ENCODE measurements at regions not wholly inside any gene's neighbourhood (a gene's known extent, or its start where the extent isn't known, plus 50 kb on each side); places are given as distances from the start of the nearest gene placed in this dataset.

DNA sequence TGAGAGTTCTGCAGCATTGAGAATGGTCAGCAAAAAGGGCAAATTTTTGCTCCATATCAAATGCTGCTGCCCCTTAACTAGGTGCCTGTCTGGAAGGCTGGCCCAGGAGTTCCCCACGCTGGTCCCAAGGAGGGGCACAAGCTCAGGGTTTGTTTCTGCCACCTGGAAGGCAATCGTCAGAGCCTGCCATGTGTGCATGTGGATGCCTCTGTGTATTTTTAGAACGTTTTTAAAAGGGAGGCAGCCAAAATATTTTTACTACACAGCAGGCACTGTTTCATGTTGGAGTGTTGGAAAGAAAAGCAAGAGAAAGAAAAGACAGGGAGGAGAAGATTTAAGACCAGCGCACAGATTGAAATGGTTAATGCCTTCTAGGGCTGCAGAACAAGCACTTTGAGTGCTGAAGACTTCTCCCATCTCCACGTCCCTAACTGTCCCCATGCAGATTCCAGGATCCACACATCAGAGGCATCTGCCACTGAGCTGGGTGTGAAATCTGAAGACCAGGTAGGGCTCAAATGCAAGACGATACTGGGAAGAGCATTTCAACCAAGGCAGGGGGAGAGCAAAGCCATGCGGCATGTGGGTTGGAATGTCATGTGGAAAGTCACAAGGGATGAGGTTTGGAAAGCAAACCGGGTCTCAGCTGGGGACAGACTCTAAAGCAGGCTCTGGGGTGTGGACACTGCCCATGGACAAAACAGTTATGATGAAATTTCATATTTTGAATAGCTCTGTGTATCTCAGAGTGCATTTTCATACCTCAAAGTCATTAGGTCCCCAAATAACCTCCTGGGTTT, 557.2 kb downstream of the BCL11B start:
- no peaks in the 10 kb centered on the region for H3K4me1 ChIP-seq (ENCODE audit: control insufficient read depth in 2 of 2, insufficient read depth in 2 of 2, low read length in 2 of 2)
- H3K9me3 ChIP-seq (ENCODE audit: control insufficient read depth in 2 of 2, low read length in 2 of 2): no peaks in the 10 kb centered on the region
- no peak overlapping the region for H3K4me3 ChIP-seq (ENCODE audit: low read length in 2 of 2)
- H3K9ac ChIP-seq (ENCODE audit: low read depth in 1 of 2, low read length in 2 of 2): no peak overlapping the region
- H3K36me3 ChIP-seq (ENCODE audit: control insufficient read depth in 2 of 2, insufficient read depth in 2 of 2, low read length in 2 of 2): no peaks in the 10 kb centered on the region
- H3K27ac ChIP-seq (ENCODE audit: low read depth in 2 of 2, low read length in 2 of 2): no peak overlapping the region
- H3K27me3 ChIP-seq (ENCODE audit: control insufficient read depth in 2 of 2, insufficient read depth in 2 of 2, low read length in 2 of 2): no peaks in the 10 kb centered on the region

DNA sequence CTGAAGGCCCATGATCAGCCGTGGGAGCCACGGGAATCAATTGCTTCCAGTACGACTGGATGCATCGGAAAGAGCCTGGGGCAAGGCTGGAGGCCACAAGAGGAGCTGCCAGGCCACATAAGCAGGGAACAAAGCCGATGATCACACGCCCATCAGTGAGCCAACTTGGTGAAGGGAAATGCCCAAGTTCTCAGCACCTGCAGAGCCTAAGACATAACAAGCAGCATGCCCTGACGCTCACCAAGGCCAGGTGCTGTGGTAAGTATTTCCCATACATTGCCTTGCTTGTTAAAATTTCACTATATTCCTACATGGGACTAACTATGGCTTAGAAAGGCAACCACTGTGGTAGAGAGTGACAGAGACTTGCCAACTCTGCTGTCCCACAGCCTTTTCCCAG, 555.9 kb downstream of the BCL11B start:
- Histone ChIP-seq H3K4me3 (ENCODE audit: low read length in 2 of 2) (no peak overlapping the region), H3K9me3 (ENCODE audit: control insufficient read depth in 2 of 2, low read length in 2 of 2) (no peaks in the 10 kb centered on the region), H3K9ac (ENCODE audit: low read depth in 1 of 2, low read length in 2 of 2) (no peak overlapping the region), H3K27me3 (ENCODE audit: control insufficient read depth in 2 of 2, insufficient read depth in 2 of 2, low read length in 2 of 2) (no peaks in the 10 kb centered on the region), H3K4me1 (ENCODE audit: control insufficient read depth in 2 of 2, insufficient read depth in 2 of 2, low read length in 2 of 2) (no peaks in the 10 kb centered on the region), H3K27ac (ENCODE audit: low read depth in 2 of 2, low read length in 2 of 2) (no peak overlapping the region), H3K36me3 (ENCODE audit: control insufficient read depth in 2 of 2, insufficient read depth in 2 of 2, low read length in 2 of 2) (no peaks in the 10 kb centered on the region)

- Histone ChIP-seq H3K27me3 (ENCODE audit: control insufficient read depth in 2 of 2, insufficient read depth in 2 of 2, low read length in 2 of 2) (no peaks in the 10 kb centered on the region), H3K27ac (ENCODE audit: low read depth in 2 of 2, low read length in 2 of 2) (no peak overlapping the region)
These were observed 550.9 kb downstream of the BCL11B start for GRCh38 chr14:98721061-98721460.

DNA sequence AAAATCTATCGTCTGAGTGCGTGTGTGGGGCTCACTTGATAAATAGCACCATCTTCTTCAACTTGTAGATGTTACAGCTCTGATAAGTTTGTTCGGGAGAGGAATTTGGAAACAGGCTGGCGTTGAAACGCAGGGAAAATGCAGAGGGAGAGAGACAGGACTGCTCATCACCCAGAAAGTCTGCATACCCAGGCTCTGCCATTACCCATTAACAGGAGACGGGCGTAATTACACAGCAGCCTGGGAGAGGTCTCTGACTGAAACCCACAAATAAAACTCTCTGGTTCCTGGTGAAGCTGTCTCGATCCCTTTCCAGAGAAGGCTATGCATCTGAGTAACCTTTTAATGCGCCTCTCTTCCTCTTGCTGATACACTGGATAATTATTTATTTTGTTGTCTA, 547.3 kb downstream of the BCL11B start:
- no peaks in the 10 kb centered on the region for H3K36me3 ChIP-seq (ENCODE audit: control insufficient read depth in 2 of 2, insufficient read depth in 2 of 2, low read length in 2 of 2)
- H3K4me3 ChIP-seq (ENCODE audit: low read length in 2 of 2): no peak overlapping the region
- no peak overlapping the region for H3K27ac ChIP-seq (ENCODE audit: low read depth in 2 of 2, low read length in 2 of 2)
- H3K4me1 ChIP-seq (ENCODE audit: control insufficient read depth in 2 of 2, insufficient read depth in 2 of 2, low read length in 2 of 2): no peaks in the 10 kb centered on the region
- no peaks in the 10 kb centered on the region for H3K27me3 ChIP-seq (ENCODE audit: control insufficient read depth in 2 of 2, insufficient read depth in 2 of 2, low read length in 2 of 2)
- H3K9ac ChIP-seq (ENCODE audit: low read depth in 1 of 2, low read length in 2 of 2): no peak overlapping the region
- H3K9me3 ChIP-seq (ENCODE audit: control insufficient read depth in 2 of 2, low read length in 2 of 2): no peaks in the 10 kb centered on the region

More at GRCh38 chr14:98721061-98721460, 550.9 kb downstream of the BCL11B start:
- Histone ChIP-seq H3K9ac (ENCODE audit: low read depth in 1 of 2, low read length in 2 of 2) (no peak overlapping the region), H3K4me1 (ENCODE audit: control insufficient read depth in 2 of 2, insufficient read depth in 2 of 2, low read length in 2 of 2) (no peaks in the 10 kb centered on the region), H3K36me3 (ENCODE audit: control insufficient read depth in 2 of 2, insufficient read depth in 2 of 2, low read length in 2 of 2) (no peaks in the 10 kb centered on the region), H3K4me3 (ENCODE audit: low read length in 2 of 2) (no peak overlapping the region), H3K9me3 (ENCODE audit: control insufficient read depth in 2 of 2, low read length in 2 of 2) (no peaks in the 10 kb centered on the region)

GRCh38 chr14:98725191-98725590, 546.8 kb downstream of the BCL11B start:
- Histone ChIP-seq H3K36me3 (ENCODE audit: control insufficient read depth in 2 of 2, insufficient read depth in 2 of 2, low read length in 2 of 2) (no peaks in the 10 kb centered on the region), H3K27ac (ENCODE audit: low read depth in 2 of 2, low read length in 2 of 2) (no peak overlapping the region), H3K4me3 (ENCODE audit: low read length in 2 of 2) (no peak overlapping the region), H3K9ac (ENCODE audit: low read depth in 1 of 2, low read length in 2 of 2) (no peak overlapping the region), H3K9me3 (ENCODE audit: control insufficient read depth in 2 of 2, low read length in 2 of 2) (no peaks in the 10 kb centered on the region), H3K4me1 (ENCODE audit: control insufficient read depth in 2 of 2, insufficient read depth in 2 of 2, low read length in 2 of 2) (no peaks in the 10 kb centered on the region), H3K27me3 (ENCODE audit: control insufficient read depth in 2 of 2, insufficient read depth in 2 of 2, low read length in 2 of 2) (no peaks in the 10 kb centered on the region)

DNA sequence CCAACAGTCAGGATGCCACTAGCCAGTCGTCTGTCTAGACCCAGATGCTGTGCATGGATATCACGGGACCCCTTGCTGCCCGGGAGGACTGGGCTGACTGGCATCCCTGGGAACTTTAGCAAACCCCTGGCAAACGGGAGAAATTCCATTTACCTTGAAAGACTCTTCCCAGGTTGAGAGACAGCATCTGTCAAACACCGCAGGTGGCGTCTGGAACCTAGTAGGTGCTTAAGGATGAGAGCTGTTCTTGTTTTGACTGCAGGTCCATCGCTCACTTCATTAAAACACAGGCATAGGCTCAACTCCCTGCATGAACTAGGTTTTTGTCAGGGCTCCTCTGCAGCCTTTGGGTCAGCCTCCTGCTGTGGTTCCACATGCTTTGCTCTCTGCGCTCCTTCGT, 546.3 kb downstream of the BCL11B start:
- no peaks in the 10 kb centered on the region for H3K9me3 ChIP-seq (ENCODE audit: control insufficient read depth in 2 of 2, low read length in 2 of 2)
- no peak overlapping the region for H3K9ac ChIP-seq (ENCODE audit: low read depth in 1 of 2, low read length in 2 of 2)
- H3K4me3 ChIP-seq (ENCODE audit: low read length in 2 of 2): no peak overlapping the region
- no peaks in the 10 kb centered on the region for H3K36me3 ChIP-seq (ENCODE audit: control insufficient read depth in 2 of 2, insufficient read depth in 2 of 2, low read length in 2 of 2)
- no peak overlapping the region for H3K27ac ChIP-seq (ENCODE audit: low read depth in 2 of 2, low read length in 2 of 2)
- H3K4me1 ChIP-seq (ENCODE audit: control insufficient read depth in 2 of 2, insufficient read depth in 2 of 2, low read length in 2 of 2): no peaks in the 10 kb centered on the region
- H3K27me3 ChIP-seq (ENCODE audit: control insufficient read depth in 2 of 2, insufficient read depth in 2 of 2, low read length in 2 of 2): no peaks in the 10 kb centered on the region

DNA sequence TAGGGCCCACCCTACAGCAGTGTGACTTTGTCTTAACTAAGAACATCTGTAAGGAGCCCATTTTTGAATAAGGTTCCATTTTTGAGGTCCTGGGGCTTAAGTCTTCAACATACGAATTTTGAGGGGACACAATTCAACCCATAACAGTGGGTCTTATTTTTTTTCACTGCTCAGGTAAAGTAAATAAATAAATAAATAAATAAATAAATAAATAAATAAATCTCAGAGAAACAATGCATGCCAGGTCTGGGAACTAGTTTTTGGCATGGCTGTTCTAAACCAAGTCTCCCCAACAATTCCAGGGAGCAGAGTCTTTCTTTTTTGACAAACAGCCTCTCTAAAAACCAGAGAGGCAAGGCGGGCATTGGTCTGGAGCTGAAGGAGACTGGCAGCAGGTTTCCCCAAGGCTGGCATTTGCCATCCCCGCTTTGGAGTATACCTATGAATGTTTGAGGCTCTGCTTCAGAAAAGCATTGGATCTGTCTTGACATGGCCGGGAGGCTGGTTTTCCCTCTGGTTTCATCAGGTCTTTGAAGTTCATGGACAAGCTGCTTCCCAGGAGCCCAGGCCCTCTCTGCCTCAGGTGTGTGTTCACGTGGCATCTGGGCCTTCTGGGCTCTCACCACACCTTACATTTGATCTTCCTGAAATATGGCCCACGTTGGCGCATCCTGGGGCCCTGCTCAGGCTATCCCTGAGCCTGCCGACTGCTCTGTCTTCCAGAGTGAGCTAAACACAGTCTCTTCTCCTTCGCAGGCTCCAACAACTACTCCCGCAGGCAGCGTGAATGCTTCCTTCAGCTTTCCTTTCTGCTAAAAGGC, 545.2 kb downstream of the BCL11B start:
- no peaks in the 10 kb centered on the region for H3K36me3 ChIP-seq (ENCODE audit: control insufficient read depth in 2 of 2, insufficient read depth in 2 of 2, low read length in 2 of 2)
- no peak overlapping the region for H3K4me3 ChIP-seq (ENCODE audit: low read length in 2 of 2)
- no peaks in the 10 kb centered on the region for H3K27me3 ChIP-seq (ENCODE audit: control insufficient read depth in 2 of 2, insufficient read depth in 2 of 2, low read length in 2 of 2)
- H3K27ac ChIP-seq (ENCODE audit: low read depth in 2 of 2, low read length in 2 of 2): no peak overlapping the region
- no peaks in the 10 kb centered on the region for H3K9me3 ChIP-seq (ENCODE audit: control insufficient read depth in 2 of 2, low read length in 2 of 2)
- no peak overlapping the region for H3K9ac ChIP-seq (ENCODE audit: low read depth in 1 of 2, low read length in 2 of 2)
- no peaks in the 10 kb centered on the region for H3K4me1 ChIP-seq (ENCODE audit: control insufficient read depth in 2 of 2, insufficient read depth in 2 of 2, low read length in 2 of 2)

DNA sequence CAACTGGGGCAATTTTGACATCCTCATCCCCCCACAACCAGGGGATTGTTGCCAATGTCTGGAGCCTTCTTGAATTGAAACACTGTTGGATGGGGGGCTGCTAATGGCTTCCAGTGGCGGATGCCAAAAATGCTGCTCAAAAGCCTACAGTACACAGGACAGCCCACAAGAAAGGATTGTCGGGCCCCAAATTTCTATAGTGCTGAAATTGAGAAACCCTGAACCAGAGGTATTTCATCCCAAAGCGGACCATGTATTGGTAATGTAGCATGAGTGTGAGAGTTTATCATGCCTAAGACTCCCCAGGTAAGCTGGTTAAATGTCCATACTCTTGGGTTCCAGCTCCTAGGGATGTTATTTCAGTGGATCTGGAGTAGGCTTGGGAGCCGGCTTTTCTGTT, 544.0 kb downstream of the BCL11B start:
- Histone ChIP-seq H3K9me3 (ENCODE audit: control insufficient read depth in 2 of 2, low read length in 2 of 2) (no peaks in the 10 kb centered on the region), H3K4me1 (ENCODE audit: control insufficient read depth in 2 of 2, insufficient read depth in 2 of 2, low read length in 2 of 2) (no peaks in the 10 kb centered on the region), H3K27me3 (ENCODE audit: control insufficient read depth in 2 of 2, insufficient read depth in 2 of 2, low read length in 2 of 2) (no peaks in the 10 kb centered on the region), H3K4me3 (ENCODE audit: low read length in 2 of 2) (no peak overlapping the region), H3K9ac (ENCODE audit: low read depth in 1 of 2, low read length in 2 of 2) (no peak overlapping the region), H3K27ac (ENCODE audit: low read depth in 2 of 2, low read length in 2 of 2) (no peak overlapping the region), H3K36me3 (ENCODE audit: control insufficient read depth in 2 of 2, insufficient read depth in 2 of 2, low read length in 2 of 2) (no peaks in the 10 kb centered on the region)

- no peak overlapping the region for H3K9ac ChIP-seq (ENCODE audit: low read depth in 1 of 2, low read length in 2 of 2)
- H3K4me1 ChIP-seq (ENCODE audit: control insufficient read depth in 2 of 2, insufficient read depth in 2 of 2, low read length in 2 of 2): no peaks in the 10 kb centered on the region
- no peak overlapping the region for H3K27ac ChIP-seq (ENCODE audit: low read depth in 2 of 2, low read length in 2 of 2)
These were observed 543.2 kb downstream of the BCL11B start for GRCh38 chr14:98728836-98729235.

GRCh38 chr14:98731286-98731685, 540.7 kb downstream of the BCL11B start:
- no peaks in the 10 kb centered on the region for H3K27me3 ChIP-seq (ENCODE audit: control insufficient read depth in 2 of 2, insufficient read depth in 2 of 2, low read length in 2 of 2)
- no peaks in the 10 kb centered on the region for H3K9me3 ChIP-seq (ENCODE audit: control insufficient read depth in 2 of 2, low read length in 2 of 2)
- H3K4me3 ChIP-seq (ENCODE audit: low read length in 2 of 2): no peak overlapping the region
- no peaks in the 10 kb centered on the region for H3K4me1 ChIP-seq (ENCODE audit: control insufficient read depth in 2 of 2, insufficient read depth in 2 of 2, low read length in 2 of 2)
- H3K9ac ChIP-seq (ENCODE audit: low read depth in 1 of 2, low read length in 2 of 2): no peak overlapping the region
- no peak overlapping the region for H3K27ac ChIP-seq (ENCODE audit: low read depth in 2 of 2, low read length in 2 of 2)
- no peaks in the 10 kb centered on the region for H3K36me3 ChIP-seq (ENCODE audit: control insufficient read depth in 2 of 2, insufficient read depth in 2 of 2, low read length in 2 of 2)

More at GRCh38 chr14:98728836-98729235, 543.2 kb downstream of the BCL11B start:
- H3K27me3 ChIP-seq (ENCODE audit: control insufficient read depth in 2 of 2, insufficient read depth in 2 of 2, low read length in 2 of 2): no peaks in the 10 kb centered on the region
- no peaks in the 10 kb centered on the region for H3K9me3 ChIP-seq (ENCODE audit: control insufficient read depth in 2 of 2, low read length in 2 of 2)
- no peak overlapping the region for H3K4me3 ChIP-seq (ENCODE audit: low read length in 2 of 2)
- no peaks in the 10 kb centered on the region for H3K36me3 ChIP-seq (ENCODE audit: control insufficient read depth in 2 of 2, insufficient read depth in 2 of 2, low read length in 2 of 2)

Measured in mucosa of rectum (tissue), 2 donors.